Upper lobe of left lung (tissue), 4 donors: ENCODE measurements at regions not wholly inside any gene's neighbourhood (a gene's known extent, or its start where the extent isn't known, plus 50 kb on each side); places are given as distances from the start of the nearest gene placed in this dataset.

ENCODE experiments used
- CTCF ChIP-seq, 6 experiments: fragments of 450-650 bp in 4 of 6; fragments of 200-600 bp in 2 of 6; sonication (generic) in 2 of 6; IDR thresholded peaks; one replicate each; pipeline ENCODE4 v1.5.1; 2016 to 2019; ENCODE audit warnings: antibody characterized with exemption in 6 of 6
- EP300 ChIP-seq, 4 donors: sonication (generic); formaldehyde crosslinking; IDR thresholded peaks; one replicate each; pipeline ENCODE4 v1.5.1; 2017; ENCODE audit warnings: antibody characterized with exemption in 4 of 4, control low read depth in 2 of 4
- POLR2AphosphoS5 ChIP-seq, 2 donors: sonication (generic); formaldehyde crosslinking; IDR thresholded peaks; one replicate each; pipeline ENCODE4 v1.5.1; 2017; ENCODE audit warnings: antibody characterized with exemption in 2 of 2

- no peak for TF ChIP-seq CTCF (IDR thresholded peaks at IDR 0.05)
- TF ChIP-seq POLR2AphosphoS5 (IDR thresholded peaks at IDR 0.05) = no peak
- no peak for TF ChIP-seq EP300 (IDR thresholded peaks at IDR 0.05)
Measured at GRCh38 chr7:109449760-109450159, 880.1 kb downstream of the DNAJB9 start.
